H1 (cell line): ENCODE measurements at regions not wholly inside any gene's neighbourhood (a gene's known extent, or its start where the extent isn't known, plus 50 kb on each side); places are given as distances from the start of the nearest gene placed in this dataset.

ENCODE experiments used
- CTCF ChIA-PET: fragments of 300-600 bp; sonication (Branson Sonifier 250); formaldehyde crosslinking; loops from one replicate; lab custom pipeline; 2021; ENCODE audit not compliant: partially characterized antibody; lab: Charles Lee
- POLR2A ChIA-PET: fragments of 300-600 bp; sonication (Branson Sonifier 250); formaldehyde crosslinking; loops from one replicate; lab custom pipeline; 2021; ENCODE audit warnings: inconsistent platforms; ENCODE audit not compliant: partially characterized antibody; lab: Charles Lee
- DNase-seq, 2 experiments: peaks; one replicate each; pipeline versions ENCODE4 v3.0.0 to v3.0.0-alpha.2; 2010 to 2022; ENCODE audit warnings: low spot score in 2 of 2, low read depth in 1 of 2, mixed read lengths in 1 of 2
- FAIRE-seq: peaks from 2 replicates; lab custom pipeline; 2011; peaks lifted over from hg19 to GRCh38; lab: Jason Lieb, UNC
- H2AFZ ChIP-seq: 2 replicates; pipeline ENCODE4 v1.8.1; 2012; ENCODE audit warnings: low read length, inconsistent platforms
- H2AK5ac ChIP-seq: 2 replicates; pipeline ENCODE4 v1.6.1; 2013; ENCODE audit warnings: low read depth, low read length
- H2BK120ac ChIP-seq: replicated peaks from 2 replicates; pipeline ENCODE3; 2013; ENCODE audit warnings: low read depth, low read length, inconsistent platforms
- H2BK12ac ChIP-seq: 2 replicates; pipeline ENCODE4 v1.6.1; 2013; ENCODE audit warnings: low read depth, low read length
- H2BK15ac ChIP-seq: 2 replicates; pipeline ENCODE4 v1.6.1; 2013; ENCODE audit warnings: low read length
- H2BK20ac ChIP-seq: 2 replicates; pipeline ENCODE4 v1.6.1; 2013; ENCODE audit warnings: low read length
- H2BK5ac ChIP-seq: 2 replicates; pipeline ENCODE4 v1.6.1; 2013; ENCODE audit warnings: low read depth, low read length
- H3K14ac ChIP-seq: 2 replicates; pipeline ENCODE4 v1.6.1; 2013; ENCODE audit warnings: inconsistent platforms; ENCODE audit not compliant: insufficient read length
- H3K18ac ChIP-seq: 2 replicates; pipeline ENCODE4 v1.6.1; 2013; ENCODE audit warnings: low read length; ENCODE audit errors: extremely low read depth
- H3K23ac ChIP-seq: 2 replicates; pipeline ENCODE4 v1.6.1; 2013; ENCODE audit warnings: inconsistent platforms; ENCODE audit not compliant: insufficient read length
- H3K23me2 ChIP-seq: 2 replicates; pipeline ENCODE4 v1.6.1; 2013; ENCODE audit warnings: low read depth, low read length
- H3K27ac ChIP-seq: 2 replicates; pipeline ENCODE4 v1.6.1; 2011; ENCODE audit warnings: low read depth, low read length, inconsistent platforms
- H3K27me3 ChIP-seq, 4 experiments: replicated peaks in 1 of 4; 1 replicate in 1 of 4; 2 replicates in 3 of 4; pipeline versions ENCODE4 v1.6.1 to v1.8.1; 2011 to 2013; ENCODE audit warnings: low read length in 3 of 4, mild to moderate bottlenecking in 3 of 4, inconsistent platforms in 2 of 4, mixed read lengths in 2 of 4, moderate library complexity in 1 of 4; ENCODE audit not compliant: control insufficient read depth in 3 of 4, insufficient read depth in 3 of 4; ENCODE audit errors: extremely low read depth in 1 of 4
- H3K36me3 ChIP-seq, 4 experiments: 2 replicates each; pipeline versions ENCODE4 v1.6.1 to v1.8.1; 2011 to 2013; ENCODE audit warnings: mild to moderate bottlenecking in 4 of 4, low read length in 3 of 4, moderate library complexity in 2 of 4, control low read depth in 1 of 4, inconsistent platforms in 1 of 4; ENCODE audit not compliant: insufficient read depth in 4 of 4, control insufficient read depth in 2 of 4
- H3K4ac ChIP-seq: replicated peaks from 2 replicates; pipeline ENCODE3; 2013; ENCODE audit warnings: low read length, low read depth, mixed read lengths, inconsistent platforms; ENCODE audit not compliant: insufficient read length
- H3K4me1 ChIP-seq, 4 experiments: replicated peaks in 1 of 4; 1 replicate in 1 of 4; 2 replicates in 3 of 4; pipeline versions ENCODE4 v1.6.1 to v1.8.1; 2011 to 2013; ENCODE audit warnings: low read length in 3 of 4, inconsistent platforms in 2 of 4, mixed read lengths in 1 of 4; ENCODE audit not compliant: insufficient read depth in 4 of 4, control insufficient read depth in 3 of 4
- H3K4me2 ChIP-seq, 2 experiments: 2 replicates each; pipeline versions ENCODE4 v1.6.1 to v1.8.1; 2011 to 2013; ENCODE audit warnings: low read depth in 2 of 2, low read length in 2 of 2, control low read depth in 1 of 2, inconsistent platforms in 1 of 2, mild to moderate bottlenecking in 1 of 2; ENCODE audit not compliant: insufficient read depth in 1 of 2
- H3K4me3 ChIP-seq, 4 experiments: fragments of 200-600, 300-600 bp in 1 of 4; sonication (generic), shearing (Covaris generic), sonication (Bioruptor Twin) in 1 of 4; 2 replicates each; pipeline versions ENCODE4 v1.5.1 to v1.8.1; 2011 to 2016; ENCODE audit warnings: low read length in 4 of 4, low read depth in 3 of 4, control low read depth in 2 of 4, inconsistent platforms in 2 of 4, mild to moderate bottlenecking in 2 of 4, mixed read lengths in 1 of 4, moderate library complexity in 1 of 4; ENCODE audit not compliant: insufficient read depth in 2 of 4; ENCODE audit errors: extremely low read depth in 1 of 4
- H3K56ac ChIP-seq: replicated peaks from 2 replicates; pipeline ENCODE3; 2013; ENCODE audit warnings: low read depth, mild to moderate bottlenecking, mixed read lengths, low read length, inconsistent platforms; ENCODE audit not compliant: insufficient read length
- H3K79me1 ChIP-seq: 2 replicates; pipeline ENCODE4 v1.6.1; 2013; ENCODE audit warnings: low read depth, low read length, control low read depth
- H3K79me2 ChIP-seq, 2 experiments: 2 replicates each; pipeline versions ENCODE4 v1.6.1 to v1.8.1; 2012 to 2013; ENCODE audit warnings: low read length in 2 of 2, mild to moderate bottlenecking in 2 of 2, inconsistent platforms in 1 of 2; ENCODE audit not compliant: insufficient read depth in 2 of 2, control insufficient read depth in 1 of 2
- H3K9ac ChIP-seq, 4 experiments: replicated peaks in 1 of 4; 1 replicate in 1 of 4; 2 replicates in 3 of 4; pipeline versions ENCODE4 v1.6.1 to v1.8.1; 2011 to 2013; ENCODE audit warnings: low read depth in 3 of 4, low read length in 3 of 4, control low read depth in 2 of 4, mild to moderate bottlenecking in 2 of 4, moderate library complexity in 2 of 4, inconsistent platforms in 1 of 4; ENCODE audit errors: extremely low read depth in 1 of 4
- H3K9me3 ChIP-seq, 2 experiments: 2 replicates each; pipeline versions ENCODE4 v1.6.1 to v1.8.1; 2012 to 2013; ENCODE audit warnings: mild to moderate bottlenecking in 2 of 2, moderate library complexity in 2 of 2, control low read depth in 1 of 2, inconsistent platforms in 1 of 2, low read depth in 1 of 2, low read length in 1 of 2, mixed read lengths in 1 of 2; ENCODE audit not compliant: insufficient read depth in 2 of 2
- H4K20me1 ChIP-seq, 2 experiments: replicated peaks in 1 of 2; 2 replicates each; pipeline versions ENCODE3 to v1.8.1; 2011 to 2013; ENCODE audit warnings: inconsistent platforms in 2 of 2, low read length in 2 of 2, mild to moderate bottlenecking in 1 of 2; ENCODE audit not compliant: insufficient read depth in 2 of 2, control insufficient read depth in 1 of 2
- H4K5ac ChIP-seq: 2 replicates; pipeline ENCODE4 v1.6.1; 2013; ENCODE audit warnings: low read length, low read depth, mixed read lengths, inconsistent platforms; ENCODE audit not compliant: insufficient read length
- H4K8ac ChIP-seq: 2 replicates; pipeline ENCODE4 v1.8.0; 2013; ENCODE audit warnings: mild to moderate bottlenecking, moderate library complexity, low read length, inconsistent platforms; ENCODE audit not compliant: insufficient read depth; ENCODE audit errors: extremely low read depth
- H4K91ac ChIP-seq: replicated peaks from 2 replicates; pipeline ENCODE3; 2013; ENCODE audit warnings: low read length, mixed read lengths, inconsistent platforms; ENCODE audit not compliant: insufficient read length
- BACH1 ChIP-seq: IDR thresholded peaks from 2 replicates; pipeline ENCODE4 v1.6.1; 2012; ENCODE audit warnings: low read length, improper control_type of control experiment
- BCL11A ChIP-seq, 2 experiments: IDR thresholded peaks; one replicate each; pipeline ENCODE4 v1.6.1; 2011; ENCODE audit warnings: low read depth in 2 of 2, low read length in 2 of 2, mild to moderate bottlenecking in 2 of 2
- CTBP2 ChIP-seq: IDR thresholded peaks from 2 replicates; pipeline ENCODE4 v1.7.0; 2011; ENCODE audit warnings: borderline replicate concordance, mild to moderate bottlenecking, moderate library complexity, mixed read lengths, low read length; ENCODE audit not compliant: insufficient read depth, insufficient read length
- EP300 ChIP-seq, 2 experiments: IDR thresholded peaks; 1 replicate in 1 of 2; 2 replicates in 1 of 2; pipeline ENCODE4 v1.6.1; 2011 to 2012; ENCODE audit warnings: low read depth in 2 of 2, low read length in 2 of 2, mild to moderate bottlenecking in 2 of 2, borderline replicate concordance in 1 of 2, inconsistent platforms in 1 of 2, moderate library complexity in 1 of 2
- EZH2 ChIP-seq: fragments of 200-600 bp; sonication (generic); IDR thresholded peaks from 2 replicates; pipeline ENCODE4 v1.7.1; 2012; ENCODE audit warnings: low read depth, mild to moderate bottlenecking, moderate library complexity, low read length, inconsistent platforms; ENCODE audit not compliant: severe bottlenecking
- HDAC2 ChIP-seq, 2 experiments: fragments of 300-600 bp in 1 of 2; sonication (generic) in 1 of 2; IDR thresholded peaks; 2 replicates each; pipeline ENCODE4 v1.6.1; 2011 to 2012; ENCODE audit warnings: low read depth in 2 of 2, low read length in 2 of 2, mild to moderate bottlenecking in 2 of 2, moderate library complexity in 2 of 2, borderline replicate concordance in 1 of 2, inconsistent platforms in 1 of 2
- MAFK ChIP-seq: IDR thresholded peaks from 2 replicates; pipeline ENCODE4 v1.6.1; 2012; ENCODE audit warnings: low read depth, mild to moderate bottlenecking, improper control_type of control experiment, low read length
- NRF1 ChIP-seq: IDR thresholded peaks from 2 replicates; pipeline ENCODE4 v1.6.1; 2011; ENCODE audit warnings: mild to moderate bottlenecking, low read depth, low read length, improper control_type of control experiment
- SP2 ChIP-seq: IDR thresholded peaks from 2 replicates; pipeline ENCODE4 v1.6.1; 2012; ENCODE audit warnings: mild to moderate bottlenecking, low read length, inconsistent platforms
- SP4 ChIP-seq: IDR thresholded peaks from 2 replicates; pipeline ENCODE4 v1.6.1; 2012; ENCODE audit warnings: low read length, inconsistent platforms
- TF ChIP-seq, protein P1 (sequence below): IDR thresholded peaks from 2 replicates; pipeline ENCODE4 v1.6.1; 2012; ENCODE audit warnings: low read length, inconsistent platforms
- TF ChIP-seq, protein P2 (sequence below): IDR thresholded peaks from 2 replicates; pipeline ENCODE4 v1.6.1; 2012; ENCODE audit warnings: inconsistent platforms
- TF ChIP-seq, protein P3 (sequence below): IDR thresholded peaks from 2 replicates; pipeline ENCODE4 v1.6.1; 2011; ENCODE audit warnings: low read depth, mild to moderate bottlenecking, low read length; ENCODE audit not compliant: insufficient read depth

DNA sequence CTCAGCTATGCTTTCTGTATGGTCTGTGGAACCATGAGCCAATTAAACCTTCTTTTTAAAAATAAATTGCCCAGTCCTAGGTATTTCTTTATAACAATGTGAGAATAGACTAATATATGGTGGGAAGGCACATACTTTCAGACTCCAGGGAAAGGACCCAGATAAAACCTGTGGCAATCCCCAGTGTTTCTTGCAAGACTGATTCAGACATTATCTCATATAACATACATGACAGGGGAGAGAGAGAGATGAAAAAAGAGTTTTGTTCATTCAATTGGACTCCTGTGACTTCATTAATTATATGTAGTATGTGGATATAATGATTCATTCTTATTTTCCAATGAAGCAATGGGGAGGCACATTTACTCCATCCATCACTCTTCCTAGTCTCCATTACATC is 291.4 kb upstream of the PRKX start:
- ChIA-PET POLR2A (no interaction called here), CTCF (no interaction called here)
- Histone ChIP-seq H4K91ac (no peak overlapping the region), H3K27me3 (no peaks in the 10 kb centered on the region), H3K56ac (no peak overlapping the region), H3K4ac (no peak overlapping the region), H3K4me1 (no peaks in the 10 kb centered on the region), H4K8ac (no peak overlapping the region), H2BK20ac (no peak overlapping the region), H4K5ac (no peak overlapping the region), H3K23me2 (peaks cover 2% of the 10 kb centered on the region; the same call in 1 of the 2 replicates), H2AK5ac (no peak overlapping the region), H3K36me3 (no peaks in the 10 kb centered on the region), H3K27ac (no peak overlapping the region), H3K79me1 (no peaks in the 10 kb centered on the region), H3K79me2 (no peaks in the 10 kb centered on the region), H2BK12ac (no peak overlapping the region), H3K4me2 (no peak overlapping the region), H3K18ac (no peak overlapping the region), H3K14ac (no peak overlapping the region), H3K23ac (no peak overlapping the region), H4K20me1 (no peaks in the 10 kb centered on the region), H2AFZ (no peak overlapping the region), H2BK5ac (no peak overlapping the region), H3K9me3 (no peaks in the 10 kb centered on the region), H3K4me3 (no peak overlapping the region), H2BK120ac (no peak overlapping the region), H2BK15ac (no peak overlapping the region), H3K9ac (no peak overlapping the region)
- no peak for FAIRE-seq
- no peak for DNase-seq
- TF ChIP-seq NRF1 (no peak), BCL11A (IDR thresholded peaks at IDR 0.05; ENCODE audit: low read depth in 2 of 2, low read length in 2 of 2) (no peak), CTBP2 (no peak), EP300 (IDR thresholded peaks at IDR 0.05; ENCODE audit: borderline replicate concordance in 1 of 2, low read depth in 2 of 2, low read length in 2 of 2) (no peak), BACH1 (no peak), SP4 (no peak), MAFK (no peak), EZH2 (no peak), HDAC2 (IDR thresholded peaks at IDR 0.05; ENCODE audit: borderline replicate concordance in 1 of 2, low read depth in 2 of 2, low read length in 2 of 2) (no peak), SP2 (no peak)
- TF ChIP-seq, protein P1, sequence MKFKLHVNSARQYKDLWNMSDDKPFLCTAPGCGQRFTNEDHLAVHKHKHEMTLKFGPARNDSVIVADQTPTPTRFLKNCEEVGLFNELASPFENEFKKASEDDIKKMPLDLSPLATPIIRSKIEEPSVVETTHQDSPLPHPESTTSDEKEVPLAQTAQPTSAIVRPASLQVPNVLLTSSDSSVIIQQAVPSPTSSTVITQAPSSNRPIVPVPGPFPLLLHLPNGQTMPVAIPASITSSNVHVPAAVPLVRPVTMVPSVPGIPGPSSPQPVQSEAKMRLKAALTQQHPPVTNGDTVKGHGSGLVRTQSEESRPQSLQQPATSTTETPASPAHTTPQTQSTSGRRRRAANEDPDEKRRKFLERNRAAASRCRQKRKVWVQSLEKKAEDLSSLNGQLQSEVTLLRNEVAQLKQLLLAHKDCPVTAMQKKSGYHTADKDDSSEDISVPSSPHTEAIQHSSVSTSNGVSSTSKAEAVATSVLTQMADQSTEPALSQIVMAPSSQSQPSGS: no peak
- TF ChIP-seq, protein P2, sequence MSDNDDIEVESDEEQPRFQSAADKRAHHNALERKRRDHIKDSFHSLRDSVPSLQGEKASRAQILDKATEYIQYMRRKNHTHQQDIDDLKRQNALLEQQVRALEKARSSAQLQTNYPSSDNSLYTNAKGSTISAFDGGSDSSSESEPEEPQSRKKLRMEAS: no peak
- TF ChIP-seq, protein P3, sequence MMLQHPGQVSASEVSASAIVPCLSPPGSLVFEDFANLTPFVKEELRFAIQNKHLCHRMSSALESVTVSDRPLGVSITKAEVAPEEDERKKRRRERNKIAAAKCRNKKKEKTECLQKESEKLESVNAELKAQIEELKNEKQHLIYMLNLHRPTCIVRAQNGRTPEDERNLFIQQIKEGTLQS: no peak
